ENCODE measurements at regions not wholly inside any gene's neighbourhood (a gene's known extent, or its start where the extent isn't known, plus 50 kb on each side); places are given as distances from the start of the nearest gene placed in this dataset.

- ChIA-PET POLR2A (no interaction called here), CTCF (no interaction called here)
- no peak for TF ChIP-seq PKNOX1 (IDR thresholded peaks at IDR 0.05)
- no peak for TF ChIP-seq L3MBTL2 (conservative IDR thresholded peaks at IDR 0.05)
- no peak for TF ChIP-seq NFRKB (IDR thresholded peaks at IDR 0.05)
- TF ChIP-seq HDGF (IDR thresholded peaks at IDR 0.05; ENCODE audit: borderline replicate concordance), result no peak
- no peak for TF ChIP-seq SUZ12 (IDR thresholded peaks at IDR 0.05)
- TF ChIP-seq ARNT (IDR thresholded peaks at IDR 0.05), result no peak
- no peak for TF ChIP-seq ZNF384 (IDR thresholded peaks at IDR 0.05)
- no peak for TF ChIP-seq FOXK2 (IDR thresholded peaks at IDR 0.05)
- no peak for TF ChIP-seq LEF1 (IDR thresholded peaks at IDR 0.05; ENCODE audit: borderline replicate concordance)
- no peak for DNase-seq (ENCODE audit: extremely low spot score)
These were observed 80.8 kb upstream of the ADCY2 start for GRCh38 chr5:7315118-7315517.

- DNase-seq (ENCODE audit: extremely low spot score), result no peak
- CTCF ChIA-PET, result no interaction called here
- TF ChIP-seq ZNF384 (IDR thresholded peaks at IDR 0.05) (no peak), FOXK2 (IDR thresholded peaks at IDR 0.05) (no peak)
These were observed 78.2 kb upstream of the ADCY2 start for GRCh38 chr5:7317751-7318150.

GRCh38 chr5:7320701-7321301 is 75.1 kb upstream of the ADCY2 start:
- TF ChIP-seq FOXK2 (IDR thresholded peaks at IDR 0.05), result no peak
- no peak for TF ChIP-seq TARDBP (IDR thresholded peaks at IDR 0.05)
- TF ChIP-seq FOXA1 (IDR thresholded peaks at IDR 0.05), result no peak
- no peak for TF ChIP-seq FOXM1 (IDR thresholded peaks at IDR 0.05; ENCODE audit: borderline replicate concordance)
- no peak for TF ChIP-seq NFRKB (IDR thresholded peaks at IDR 0.05)
- TF ChIP-seq CTBP1 (IDR thresholded peaks at IDR 0.05; ENCODE audit: borderline replicate concordance), result no peak
- no peak for TF ChIP-seq ELF4 (IDR thresholded peaks at IDR 0.05)
- no peak for TF ChIP-seq LEF1 (IDR thresholded peaks at IDR 0.05; ENCODE audit: borderline replicate concordance)
- no peak for TF ChIP-seq L3MBTL2 (conservative IDR thresholded peaks at IDR 0.05)
- TF ChIP-seq SP1 (IDR thresholded peaks at IDR 0.05), result no peak
- no peak for TF ChIP-seq ZNF384 (IDR thresholded peaks at IDR 0.05)
- no peak for TF ChIP-seq SUZ12 (IDR thresholded peaks at IDR 0.05)
- TF ChIP-seq BHLHE40 (IDR thresholded peaks at IDR 0.05; ENCODE audit: borderline replicate concordance), result no peak
- no peak for TF ChIP-seq HDGF (IDR thresholded peaks at IDR 0.05; ENCODE audit: borderline replicate concordance)
- no peak for TF ChIP-seq ARNT (IDR thresholded peaks at IDR 0.05)
- TF ChIP-seq PKNOX1 (IDR thresholded peaks at IDR 0.05), result no peak
- POLR2A ChIA-PET, result no interaction called here
- DNase-seq (ENCODE audit: extremely low spot score), result no peak
- CTCF ChIA-PET, result no interaction called here

More at GRCh38 chr5:7317751-7318150, 78.2 kb upstream of the ADCY2 start:
- POLR2A ChIA-PET, result no interaction called here

GRCh38 chr5:7321724-7322123 is 74.2 kb upstream of the ADCY2 start:
- TF ChIP-seq ARNT (IDR thresholded peaks at IDR 0.05), result no peak
- TF ChIP-seq SUZ12 (IDR thresholded peaks at IDR 0.05), result no peak
- TF ChIP-seq HDGF (IDR thresholded peaks at IDR 0.05; ENCODE audit: borderline replicate concordance), result no peak
- TF ChIP-seq FOXM1 (IDR thresholded peaks at IDR 0.05; ENCODE audit: borderline replicate concordance), result no peak
- TF ChIP-seq NFRKB (IDR thresholded peaks at IDR 0.05), result no peak
- TF ChIP-seq L3MBTL2 (conservative IDR thresholded peaks at IDR 0.05), result no peak
- no peak for TF ChIP-seq SP1 (IDR thresholded peaks at IDR 0.05)
- TF ChIP-seq FOXK2 (IDR thresholded peaks at IDR 0.05), result no peak
- TF ChIP-seq BHLHE40 (IDR thresholded peaks at IDR 0.05; ENCODE audit: borderline replicate concordance), result no peak
- no peak for TF ChIP-seq ZNF384 (IDR thresholded peaks at IDR 0.05)
- TF ChIP-seq TARDBP (IDR thresholded peaks at IDR 0.05), result no peak
- CTCF ChIA-PET, result no interaction called here
- DNase-seq (ENCODE audit: extremely low spot score), result no peak
- POLR2A ChIA-PET, result no interaction called here

- no peak for DNase-seq (ENCODE audit: extremely low spot score)
- ChIA-PET POLR2A (no interaction called here), CTCF (no interaction called here)
- TF ChIP-seq SP1 (IDR thresholded peaks at IDR 0.05) (no peak), FOXA1 (IDR thresholded peaks at IDR 0.05) (no peak), NFRKB (IDR thresholded peaks at IDR 0.05) (no peak), ARNT (IDR thresholded peaks at IDR 0.05) (no peak), ZNF384 (IDR thresholded peaks at IDR 0.05) (no peak), FOXK2 (IDR thresholded peaks at IDR 0.05) (no peak), L3MBTL2 (conservative IDR thresholded peaks at IDR 0.05) (no peak), CTBP1 (IDR thresholded peaks at IDR 0.05; ENCODE audit: borderline replicate concordance) (no peak), LEF1 (IDR thresholded peaks at IDR 0.05; ENCODE audit: borderline replicate concordance) (no peak), ELF4 (IDR thresholded peaks at IDR 0.05) (no peak), FOXM1 (IDR thresholded peaks at IDR 0.05; ENCODE audit: borderline replicate concordance) (no peak), SUZ12 (IDR thresholded peaks at IDR 0.05) (no peak), TARDBP (IDR thresholded peaks at IDR 0.05) (no peak), PKNOX1 (IDR thresholded peaks at IDR 0.05) (no peak)
These were observed 71.0 kb upstream of the ADCY2 start for GRCh38 chr5:7324919-7325318.

- TF ChIP-seq FOXA1 (IDR thresholded peaks at IDR 0.05) (no peak), SUZ12 (IDR thresholded peaks at IDR 0.05) (no peak), SP1 (IDR thresholded peaks at IDR 0.05) (no peak), ARNT (IDR thresholded peaks at IDR 0.05) (no peak), BHLHE40 (IDR thresholded peaks at IDR 0.05; ENCODE audit: borderline replicate concordance) (no peak), ZNF384 (IDR thresholded peaks at IDR 0.05) (no peak), CTBP1 (IDR thresholded peaks at IDR 0.05; ENCODE audit: borderline replicate concordance) (no peak), PKNOX1 (IDR thresholded peaks at IDR 0.05) (no peak), LEF1 (IDR thresholded peaks at IDR 0.05; ENCODE audit: borderline replicate concordance) (no peak), HDGF (IDR thresholded peaks at IDR 0.05; ENCODE audit: borderline replicate concordance) (no peak), ELF4 (IDR thresholded peaks at IDR 0.05) (no peak), TARDBP (IDR thresholded peaks at IDR 0.05) (no peak), FOXK2 (IDR thresholded peaks at IDR 0.05) (no peak), L3MBTL2 (conservative IDR thresholded peaks at IDR 0.05) (no peak), FOXM1 (IDR thresholded peaks at IDR 0.05; ENCODE audit: borderline replicate concordance) (no peak), NFRKB (IDR thresholded peaks at IDR 0.05) (no peak)
- ChIA-PET CTCF (no interaction called here), POLR2A (no interaction called here)
- no peak for DNase-seq (ENCODE audit: extremely low spot score)
These were observed 69.7 kb upstream of the ADCY2 start for GRCh38 chr5:7325975-7326913.

Measured in HEK293T (cell line).